B cell (primary cell): ENCODE measurements at regions not wholly inside any gene's neighbourhood (a gene's known extent, or its start where the extent isn't known, plus 50 kb on each side); places are given as distances from the start of the nearest gene placed in this dataset.

Experiments used
- ATAC-seq: fragments of 200-7000 bp; cut with Tn5 transposase; one replicate; pipeline ENCODE4 v1.10.0; 2021; ENCODE audit warnings: low read depth, mild to moderate bottlenecking, moderate number of reproducible peaks, moderate library complexity
- CTCF ChIA-PET: fragments of 350-600 bp; sonication (Branson Sonifier 250); formaldehyde crosslinking; loops from one replicate; lab custom pipeline; 2021; ENCODE audit warnings: antibody characterized with exemption, inconsistent platforms; lab: Charles Lee
- POLR2A ChIA-PET: fragments of 350-600 bp; sonication (Branson Sonifier 250); formaldehyde crosslinking; loops from one replicate; lab custom pipeline; 2021; ENCODE audit warnings: antibody characterized with exemption; lab: Charles Lee
- DNase-seq: peaks from one replicate; pipeline ENCODE4 v3.0.0; 2013
- H2AFZ ChIP-seq: 2 replicates; pipeline ENCODE4 v1.6.1; 2012; ENCODE audit warnings: mild to moderate bottlenecking, low read depth, low read length; ENCODE audit not compliant: insufficient read depth, poor library complexity, severe bottlenecking
- H3K27ac ChIP-seq, 2 donors: 1 replicate in 1 of 2; 2 replicates in 1 of 2; pipeline ENCODE4 v1.5.1; 2012 to 2013; ENCODE audit warnings: low read length in 2 of 2, mild to moderate bottlenecking in 2 of 2, moderate library complexity in 1 of 2
- H3K27me3 ChIP-seq, 4 experiments: fragments of 200-600 bp in 1 of 4; sonication (generic) in 1 of 4; replicated peaks in 1 of 4; 1 replicate in 2 of 4; 2 replicates in 2 of 4; pipeline versions ENCODE4 v1.6.1 to v1.7.0; 2013 to 2016; ENCODE audit warnings: low read length in 3 of 4, mild to moderate bottlenecking in 2 of 4, mixed read lengths in 1 of 4, moderate library complexity in 1 of 4; ENCODE audit not compliant: insufficient read depth in 4 of 4, control insufficient read depth in 3 of 4; ENCODE audit errors: control extremely low read depth in 1 of 4
- H3K36me3 ChIP-seq, 2 experiments: replicated peaks in 1 of 2; 1 replicate in 1 of 2; 2 replicates in 1 of 2; pipeline versions ENCODE4 v1.6.1 to v1.7.1; 2013; ENCODE audit warnings: low read length in 1 of 2; ENCODE audit not compliant: insufficient read depth in 2 of 2, control insufficient read depth in 1 of 2; ENCODE audit errors: control extremely low read depth in 1 of 2, extremely low read depth in 1 of 2
- H3K4me1 ChIP-seq, 2 donors: fragments of 200-600 bp in 1 of 2; sonication (generic) in 1 of 2; 1 replicate in 1 of 2; 2 replicates in 1 of 2; pipeline versions ENCODE4 v1.5.1 to v1.6.1; 2013 to 2017; ENCODE audit warnings: low read length in 2 of 2; ENCODE audit not compliant: control insufficient read depth in 2 of 2, insufficient read depth in 2 of 2
- H3K4me2 ChIP-seq: replicated peaks from 2 replicates; pipeline ENCODE3; 2012; ENCODE audit warnings: mild to moderate bottlenecking, low read depth, low read length; ENCODE audit not compliant: poor library complexity, severe bottlenecking
- H3K4me3 ChIP-seq, 5 experiments: fragments of 200-600 bp in 1 of 5; sonication (generic) in 1 of 5; 1 replicate in 3 of 5; 2 replicates in 2 of 5; pipeline versions ENCODE4 v1.5.1 to v1.7.0; 2011 to 2016; ENCODE audit warnings: low read length in 4 of 5, mild to moderate bottlenecking in 4 of 5, low read depth in 2 of 5, control low read depth in 1 of 5, moderate library complexity in 1 of 5; ENCODE audit not compliant: insufficient read depth in 1 of 5; ENCODE audit errors: control extremely low read depth in 1 of 5, extremely low read depth in 1 of 5
- H3K79me2 ChIP-seq: fragments of 200-600 bp; sonication (generic); one replicate; pipeline ENCODE4 v1.6.0; 2016; ENCODE audit warnings: low read length; ENCODE audit not compliant: control insufficient read depth, insufficient read depth
- H3K9ac ChIP-seq: fragments of 200-600 bp; sonication (generic); 2 replicates; pipeline ENCODE4 v1.6.1; 2017; ENCODE audit warnings: mild to moderate bottlenecking, low read length, moderate library complexity
- H3K9me3 ChIP-seq, 3 donors: one replicate each; pipeline versions ENCODE4 v1.6.1 to v1.7.1; 2013; ENCODE audit warnings: low read length in 2 of 3; ENCODE audit not compliant: control insufficient read depth in 2 of 3, insufficient read depth in 1 of 3; ENCODE audit errors: control extremely low read depth in 1 of 3
- H4K20me1 ChIP-seq: 2 replicates; pipeline ENCODE4 v1.6.0; 2012; ENCODE audit warnings: mild to moderate bottlenecking, low read length; ENCODE audit not compliant: insufficient read depth, control insufficient read depth, poor library complexity, severe bottlenecking
- H3K27ac Mint-ChIP-seq: one replicate; pipeline ENCODE4 v1.8.0; 2021; ENCODE audit warnings: mixed read lengths
- H3K27me3 Mint-ChIP-seq: one replicate; pipeline ENCODE4 v1.8.0; 2021; ENCODE audit warnings: mixed read lengths
- H3K4me1 Mint-ChIP-seq: one replicate; pipeline ENCODE4 v1.8.0; 2021; ENCODE audit warnings: mixed read lengths
- H3K4me3 Mint-ChIP-seq: one replicate; pipeline ENCODE4 v1.8.0; 2021; ENCODE audit warnings: mixed read lengths
- H3K9me3 Mint-ChIP-seq: one replicate; pipeline ENCODE4 v1.8.0; 2022; ENCODE audit warnings: mixed read lengths; ENCODE audit not compliant: insufficient read depth
- EZH2 ChIP-seq: IDR thresholded peaks from 2 replicates; pipeline ENCODE4 v1.6.1; 2012; ENCODE audit warnings: borderline replicate concordance, low read depth, mild to moderate bottlenecking, moderate library complexity, low read length; ENCODE audit not compliant: insufficient read depth, poor library complexity, severe bottlenecking
- WGBS: methylation state at CpG from one replicate; pipeline ENCODE4 v1.1.5; 2013; ENCODE audit warnings: missing lambda C conversion rate; ENCODE audit not compliant: insufficient coverage; 5-methylcytosine and 5-hydroxymethylcytosine counted together
- intact Hi-C: fragments of 100-400 bp; cut with micrococcal nuclease; formaldehyde crosslinking; loops from one replicate; pipeline ENCODE4 v1.10.0; 2022
- TF ChIP-seq, protein P1 (sequence below): fragments of 200-600 bp; IDR thresholded peaks from one replicate; pipeline ENCODE4 v1.8.0; 2022; ENCODE audit warnings: antibody characterized with exemption, mild to moderate bottlenecking

DNA sequence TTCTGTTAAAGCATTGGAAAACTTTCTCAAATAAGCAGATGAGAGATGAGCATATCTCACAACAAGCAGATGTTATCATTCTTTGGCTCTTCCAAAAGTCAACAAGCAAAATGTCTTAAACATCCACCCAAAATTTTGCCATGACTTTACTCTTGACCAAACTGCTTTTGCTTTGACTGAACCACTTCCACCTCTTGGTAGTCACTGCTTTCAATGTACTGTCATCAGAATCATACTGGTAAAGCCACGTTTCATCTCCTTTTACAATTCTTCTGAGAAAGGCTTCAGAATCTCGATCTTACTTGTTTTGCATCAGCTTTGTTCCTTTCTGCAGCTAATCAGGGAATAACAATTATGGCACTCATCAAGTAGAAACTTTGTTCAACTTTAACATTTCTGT, 498.5 kb upstream of the GJE1 start:
- WGBS = 75% methylated on average over 1 of the region's 2 CpGs
- Histone ChIP-seq H3K4me3 (no peak overlapping the region), H4K20me1 (no peaks in the 10 kb centered on the region), H3K4me2 (no peak overlapping the region), H2AFZ (no peak overlapping the region), H3K9me3 (no peaks in the 10 kb centered on the region), H3K27ac (no peak overlapping the region), H3K36me3 (no peaks in the 10 kb centered on the region), H3K27me3 (no peaks in the 10 kb centered on the region), H3K9ac (no peak overlapping the region), H3K79me2 (no peaks in the 10 kb centered on the region), H3K4me1 (no peaks in the 10 kb centered on the region)
- ATAC-seq (no peak), DNase-seq (no peak)
- H3K4me1 Mint-ChIP-seq = no peaks in the 10 kb centered on the region
- ChIA-PET CTCF (no interaction called here), POLR2A (no interaction called here)
- H3K27ac Mint-ChIP-seq = no peak overlapping the region
- H3K9me3 Mint-ChIP-seq = no peaks in the 10 kb centered on the region
- intact Hi-C loops = no loop called here
- H3K27me3 Mint-ChIP-seq = no peaks in the 10 kb centered on the region
- no peak for TF ChIP-seq EZH2
- TF ChIP-seq, protein P1, sequence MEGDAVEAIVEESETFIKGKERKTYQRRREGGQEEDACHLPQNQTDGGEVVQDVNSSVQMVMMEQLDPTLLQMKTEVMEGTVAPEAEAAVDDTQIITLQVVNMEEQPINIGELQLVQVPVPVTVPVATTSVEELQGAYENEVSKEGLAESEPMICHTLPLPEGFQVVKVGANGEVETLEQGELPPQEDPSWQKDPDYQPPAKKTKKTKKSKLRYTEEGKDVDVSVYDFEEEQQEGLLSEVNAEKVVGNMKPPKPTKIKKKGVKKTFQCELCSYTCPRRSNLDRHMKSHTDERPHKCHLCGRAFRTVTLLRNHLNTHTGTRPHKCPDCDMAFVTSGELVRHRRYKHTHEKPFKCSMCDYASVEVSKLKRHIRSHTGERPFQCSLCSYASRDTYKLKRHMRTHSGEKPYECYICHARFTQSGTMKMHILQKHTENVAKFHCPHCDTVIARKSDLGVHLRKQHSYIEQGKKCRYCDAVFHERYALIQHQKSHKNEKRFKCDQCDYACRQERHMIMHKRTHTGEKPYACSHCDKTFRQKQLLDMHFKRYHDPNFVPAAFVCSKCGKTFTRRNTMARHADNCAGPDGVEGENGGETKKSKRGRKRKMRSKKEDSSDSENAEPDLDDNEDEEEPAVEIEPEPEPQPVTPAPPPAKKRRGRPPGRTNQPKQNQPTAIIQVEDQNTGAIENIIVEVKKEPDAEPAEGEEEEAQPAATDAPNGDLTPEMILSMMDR = no peak
- H3K4me3 Mint-ChIP-seq = no peak overlapping the region

DNA sequence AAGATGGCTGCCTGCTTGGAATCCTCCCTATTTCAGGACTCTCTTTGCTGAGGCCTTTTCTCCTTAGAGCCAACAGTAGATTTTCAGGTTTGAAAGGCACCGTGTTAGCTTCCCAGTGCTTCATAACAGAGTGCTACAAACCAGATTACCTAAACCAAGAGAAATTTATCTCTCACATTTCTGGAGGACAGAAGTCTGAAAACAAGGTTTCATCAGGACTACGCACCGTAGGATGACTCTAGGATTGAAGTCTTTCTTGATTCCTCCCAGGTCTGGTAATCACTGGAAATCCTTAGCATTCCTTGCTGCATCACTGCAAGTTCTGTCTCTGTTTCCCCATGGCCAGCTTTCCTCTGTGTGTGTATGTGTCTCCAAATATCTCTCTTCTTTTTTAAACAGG, 508.4 kb upstream of the GJE1 start:
- H3K27ac ChIP-seq = no peak overlapping the region
- no peak overlapping the region for H3K4me3 ChIP-seq
- ChIA-PET CTCF (no interaction called here), POLR2A (no interaction called here)
- no peak overlapping the region for H3K9ac ChIP-seq
- ATAC-seq (no peak), DNase-seq (no peak)
- no peak overlapping the region for H2AFZ ChIP-seq
- H3K4me1 Mint-ChIP-seq = no peaks in the 10 kb centered on the region
- H4K20me1 ChIP-seq = no peaks in the 10 kb centered on the region
- no peaks in the 10 kb centered on the region for H3K27me3 Mint-ChIP-seq
- H3K9me3 ChIP-seq = no peaks in the 10 kb centered on the region
- no peaks in the 10 kb centered on the region for H3K9me3 Mint-ChIP-seq
- H3K79me2 ChIP-seq = no peaks in the 10 kb centered on the region
- WGBS = 100% methylated on average over 2 of the region's 3 CpGs
- no peak for TF ChIP-seq EZH2
- TF ChIP-seq, protein P1 = no peak
- H3K4me2 ChIP-seq = no peak overlapping the region
- intact Hi-C loops = no loop called here
- H3K27ac Mint-ChIP-seq = no peak overlapping the region
- H3K4me3 Mint-ChIP-seq = no peak overlapping the region
- H3K4me1 ChIP-seq = no peaks in the 10 kb centered on the region
- no peaks in the 10 kb centered on the region for H3K27me3 ChIP-seq
- H3K36me3 ChIP-seq = no peaks in the 10 kb centered on the region
